ENCODE measurements at regions not wholly inside any gene's neighbourhood (a gene's known extent, or its start where the extent isn't known, plus 50 kb on each side); places are given as distances from the start of the nearest gene placed in this dataset.
"Not testable (repeated sequence)": the region's sequence is repeated elsewhere in the genome, so short reads cannot be mapped to it uniquely, and the experiment has no call there.

DNA sequence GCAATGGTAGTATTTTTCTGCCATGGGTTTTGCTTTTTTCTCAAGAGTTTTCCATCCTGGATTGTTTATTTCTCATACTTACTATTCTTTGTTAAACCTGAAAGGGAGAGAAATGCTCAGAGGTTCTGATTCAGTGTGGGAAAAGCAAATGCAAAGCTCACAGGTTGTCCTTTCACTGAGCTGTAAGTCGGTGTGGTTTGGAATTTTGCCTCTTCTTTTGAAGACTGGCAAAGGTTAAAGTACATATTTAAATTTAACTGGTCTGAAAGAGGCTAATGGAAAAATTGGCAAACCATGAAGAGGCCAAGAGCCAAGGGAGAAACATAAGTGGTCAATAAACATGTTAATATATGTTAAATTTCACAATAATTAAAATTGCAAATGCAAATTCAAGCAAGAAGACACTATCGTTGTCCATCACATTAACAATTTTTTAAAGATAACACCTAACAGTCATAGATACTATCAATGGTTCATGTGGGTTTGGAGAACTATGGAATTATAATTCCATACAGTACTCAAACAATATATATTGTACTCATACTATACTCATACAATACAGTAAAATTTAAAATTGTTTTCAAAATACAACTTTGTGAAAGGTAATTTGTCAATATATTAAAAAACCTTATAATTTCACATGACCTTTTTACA is 246.8 kb upstream of the STT3B start:
- no peak for DNase-seq (ENCODE audit: low read depth in 2 of 2)

DNA sequence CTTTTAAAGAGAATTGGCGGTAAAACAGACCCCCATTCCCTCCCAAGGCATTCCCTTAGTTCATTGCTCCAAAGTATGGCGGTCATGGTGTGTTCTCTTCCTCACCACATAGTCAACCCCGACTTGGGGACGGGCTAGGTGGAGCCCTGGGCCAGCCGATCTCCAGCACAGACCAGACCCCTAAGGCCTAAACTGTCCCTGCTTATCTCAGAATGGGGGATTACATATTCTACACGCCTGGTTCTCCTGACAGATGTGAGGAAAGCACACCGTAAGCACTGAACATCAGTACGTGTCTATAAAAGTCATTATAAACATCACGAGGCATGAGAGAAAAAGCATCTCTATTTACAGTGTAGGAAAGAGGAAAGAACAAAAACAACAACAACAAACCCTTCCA is 244.5 kb upstream of the STT3B start:
- DNase-seq (ENCODE audit: low read depth in 2 of 2) = no peak

DNA sequence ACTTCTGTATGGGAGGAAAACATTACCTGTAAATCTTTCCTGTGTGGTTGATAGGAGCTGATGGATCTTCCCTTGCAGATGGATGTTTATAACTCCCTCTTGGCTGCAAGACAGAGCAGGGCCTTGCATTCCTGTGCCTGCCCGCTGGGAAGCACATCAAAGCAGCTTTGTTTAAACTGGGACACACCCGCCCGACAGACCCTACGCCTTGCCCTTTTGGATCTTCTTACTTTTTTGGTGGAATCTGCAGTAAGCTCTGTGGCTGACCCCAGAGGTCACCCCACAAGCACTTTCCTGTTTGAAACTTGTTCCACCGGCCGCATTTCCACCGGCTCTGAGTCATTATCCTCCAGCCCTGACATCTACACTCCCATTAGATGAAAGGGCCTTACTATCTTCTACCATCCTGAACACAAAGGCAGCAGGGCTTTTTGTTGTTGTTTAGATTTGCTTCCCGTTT is 244.1 kb upstream of the STT3B start:
- DNase-seq (ENCODE audit: low read depth in 2 of 2) = peak in 1 of 2 experiments; percentile 18

DNA sequence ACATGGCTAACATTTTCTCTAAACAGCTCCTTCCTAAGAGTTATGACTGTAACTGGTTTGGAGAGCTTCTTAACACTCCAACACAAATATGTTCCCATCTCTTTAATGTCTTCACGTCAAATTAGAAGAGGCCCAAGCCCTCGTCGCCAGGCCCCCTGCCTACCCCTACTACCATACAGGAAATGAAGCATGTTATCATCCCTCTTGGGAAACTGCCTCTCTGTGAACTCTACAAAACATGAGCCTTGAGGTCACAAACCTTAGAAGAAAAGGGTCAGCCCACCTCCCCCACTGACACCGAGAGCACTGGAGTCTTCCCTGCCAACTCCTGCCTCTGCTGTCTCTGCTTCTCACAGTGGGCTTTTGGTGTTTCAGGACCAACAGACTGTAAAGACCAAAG is 243.1 kb upstream of the STT3B start:
- no peak for DNase-seq (ENCODE audit: low read depth in 2 of 2)

DNA sequence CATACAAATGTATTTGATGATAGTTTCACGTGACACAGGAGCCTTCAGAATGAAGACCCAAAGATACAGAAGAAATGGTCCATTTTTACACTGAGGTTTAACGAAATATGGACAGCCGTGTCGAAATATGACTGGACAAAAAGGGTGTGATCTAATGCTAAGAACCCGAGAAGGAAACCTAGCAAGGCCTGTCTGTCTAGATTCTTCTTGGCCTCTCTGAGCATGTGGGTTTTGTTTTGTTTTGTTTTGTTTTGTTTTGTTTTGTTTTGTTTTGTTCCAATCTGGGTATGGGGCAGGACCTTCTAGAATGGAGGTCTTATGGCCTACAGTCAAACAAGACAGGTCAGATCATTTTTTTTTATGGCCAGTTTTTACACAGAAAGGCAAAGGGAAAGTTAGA is 242.7 kb upstream of the STT3B start:
- DNase-seq (ENCODE audit: low read depth in 2 of 2) = no peak

DNA sequence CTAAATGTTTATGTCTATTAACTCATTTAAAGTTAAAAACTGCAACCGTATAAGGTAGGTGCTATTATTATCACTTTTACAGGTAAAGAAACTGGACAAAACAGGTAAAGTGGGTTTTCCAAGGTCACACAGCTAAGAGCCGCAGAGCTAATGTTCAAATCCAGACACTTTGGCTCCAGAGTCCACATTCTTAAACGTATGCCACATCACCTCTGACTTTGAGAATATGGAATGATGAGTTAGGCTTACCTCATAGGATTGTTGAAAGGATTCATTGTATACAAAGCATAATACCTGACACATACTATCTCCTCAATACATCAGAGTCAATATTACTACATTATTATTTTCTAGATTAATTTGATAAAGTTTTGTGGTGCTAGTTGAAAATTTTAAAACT is 240.9 kb upstream of the STT3B start:
- no peak for DNase-seq (ENCODE audit: low read depth in 2 of 2)

DNA sequence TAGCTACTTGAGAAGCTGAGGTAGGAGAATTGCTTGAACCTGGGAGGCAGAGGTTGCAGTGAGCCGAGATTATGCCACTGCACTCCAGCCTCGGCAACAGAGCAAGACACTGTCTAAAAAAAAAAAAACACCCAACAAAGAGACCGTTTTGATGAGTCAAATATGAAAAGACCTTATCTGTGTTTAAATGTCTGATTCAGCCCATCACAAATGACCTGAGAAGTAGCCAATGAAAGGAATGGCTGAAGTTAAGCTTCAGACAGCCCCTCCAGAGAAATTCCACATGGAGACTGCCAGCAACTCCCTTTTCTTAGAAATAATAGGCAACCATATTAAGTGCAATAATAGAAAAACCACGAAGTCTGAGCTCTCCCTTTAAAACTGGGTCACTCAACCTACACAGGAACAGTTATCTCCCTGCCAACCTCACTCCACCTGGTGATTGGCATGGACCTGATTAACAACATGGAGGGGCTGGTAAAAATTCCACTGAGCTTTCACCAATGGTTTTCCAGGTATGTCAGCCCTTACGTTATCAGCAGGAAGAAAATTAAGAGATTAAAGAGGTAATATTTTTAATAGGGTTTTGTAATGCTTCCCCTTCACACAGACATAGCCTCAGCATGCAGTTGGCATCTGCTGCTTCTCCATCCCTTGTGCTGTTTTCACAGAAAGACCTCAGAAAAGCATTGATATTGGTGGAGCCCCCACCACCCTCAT is 238.1 kb upstream of the STT3B start:
- no peak for DNase-seq (ENCODE audit: low read depth in 2 of 2)

DNA sequence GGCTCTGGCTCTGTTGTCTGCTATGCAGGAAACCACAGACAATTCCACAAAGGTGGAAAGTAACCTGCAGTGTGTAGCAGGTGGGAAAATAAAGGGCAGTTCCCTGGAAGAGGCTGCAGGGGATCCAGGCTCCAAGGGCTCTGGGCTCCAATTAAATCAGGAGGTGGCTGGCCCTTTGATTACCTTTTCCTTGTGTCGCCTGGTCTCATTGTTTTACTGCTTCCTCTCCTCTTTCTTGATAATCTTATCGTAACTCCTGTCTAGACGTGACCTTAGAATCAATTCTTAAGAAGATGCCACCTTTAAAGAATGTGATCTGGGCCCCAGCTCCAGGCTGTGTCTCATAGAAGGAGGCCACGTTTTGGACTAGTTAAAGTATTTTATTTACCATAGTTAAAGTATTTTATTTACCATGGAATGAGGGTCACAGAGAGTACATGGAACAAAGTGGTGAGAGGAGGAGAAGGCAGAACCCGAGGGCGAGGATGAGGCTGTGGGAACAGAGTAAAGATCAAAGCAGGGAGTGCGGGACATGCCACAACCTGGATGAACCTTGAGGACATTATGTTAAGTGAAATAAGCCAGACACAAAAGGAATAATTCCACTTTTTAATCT is 237.5 kb upstream of the STT3B start:
- DNase-seq (ENCODE audit: low read depth in 2 of 2) = no peak

DNA sequence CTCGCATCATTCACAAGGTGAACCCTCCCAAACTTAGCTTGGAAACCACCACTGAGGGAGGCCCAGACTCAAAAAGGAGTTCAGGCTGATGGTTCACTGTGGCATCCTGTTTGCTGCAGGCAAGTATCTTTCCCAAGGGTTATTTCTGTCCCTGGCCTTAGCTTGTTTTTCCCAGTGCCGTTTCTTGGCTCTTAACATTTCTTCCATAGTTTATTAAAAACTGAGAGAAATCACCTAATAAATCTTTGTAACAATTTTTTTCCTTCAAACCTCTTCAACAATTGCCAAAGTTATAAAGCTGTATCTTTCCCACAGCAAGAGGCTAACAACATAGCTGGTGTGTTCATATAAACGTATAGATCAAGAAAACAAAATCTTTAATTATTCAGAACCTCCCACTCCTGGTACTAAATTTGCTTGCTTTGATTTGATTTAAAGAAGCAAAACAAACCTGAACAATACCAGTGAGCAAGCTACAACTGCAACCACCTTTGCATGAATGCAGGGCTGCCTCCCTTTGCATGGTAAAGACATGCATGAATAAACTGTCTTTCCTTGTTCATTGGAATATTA is 234.9 kb upstream of the STT3B start:
- no peak for DNase-seq (ENCODE audit: low read depth in 2 of 2)

DNA sequence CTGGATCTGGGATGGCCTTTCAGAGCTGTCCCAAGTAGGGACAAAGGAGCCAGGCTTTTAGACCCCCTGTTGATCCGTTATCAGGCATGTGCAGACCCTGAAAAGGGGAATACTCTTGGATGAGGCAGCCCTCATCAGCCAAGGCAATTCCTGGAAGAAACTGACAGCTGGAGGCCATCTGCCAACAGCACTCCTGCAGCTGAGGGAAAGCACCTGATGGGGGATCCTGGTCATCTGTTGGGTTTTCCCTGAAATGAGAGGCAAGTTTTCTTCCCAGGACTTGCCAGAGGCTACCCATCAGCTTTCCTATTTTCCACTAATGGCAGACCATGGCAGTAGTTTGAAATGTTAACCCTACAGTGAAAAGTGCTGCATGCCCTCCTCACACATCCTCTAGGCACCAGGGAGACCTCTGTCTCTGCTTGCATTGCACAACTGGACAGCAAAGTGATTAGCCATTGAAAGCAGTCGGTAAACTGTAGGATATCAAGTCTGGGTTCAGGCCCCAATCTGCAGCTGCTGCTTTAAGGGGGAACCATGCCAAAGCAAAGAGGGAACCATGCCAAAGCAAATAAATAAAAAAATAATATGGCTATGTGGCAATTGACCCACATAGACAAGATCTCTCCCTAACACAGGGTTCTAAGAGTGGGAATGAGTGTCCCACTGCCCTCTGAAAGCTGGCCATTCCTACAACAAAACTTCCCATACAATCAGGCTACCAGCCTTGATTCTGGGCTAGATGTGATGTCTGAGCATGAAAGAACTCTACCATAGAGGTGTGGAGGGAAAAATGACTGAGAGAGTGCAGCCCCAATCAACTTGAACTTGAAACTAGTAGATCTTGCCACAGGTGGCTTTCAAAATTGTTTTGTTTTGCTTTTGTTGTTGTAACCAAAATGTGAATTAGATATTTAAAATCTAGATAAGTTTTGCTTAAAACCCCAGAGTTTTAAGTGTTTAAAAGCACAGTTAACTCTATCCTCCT is 232.0 kb upstream of the STT3B start:
- no peak for DNase-seq (ENCODE audit: low read depth in 2 of 2)

DNA sequence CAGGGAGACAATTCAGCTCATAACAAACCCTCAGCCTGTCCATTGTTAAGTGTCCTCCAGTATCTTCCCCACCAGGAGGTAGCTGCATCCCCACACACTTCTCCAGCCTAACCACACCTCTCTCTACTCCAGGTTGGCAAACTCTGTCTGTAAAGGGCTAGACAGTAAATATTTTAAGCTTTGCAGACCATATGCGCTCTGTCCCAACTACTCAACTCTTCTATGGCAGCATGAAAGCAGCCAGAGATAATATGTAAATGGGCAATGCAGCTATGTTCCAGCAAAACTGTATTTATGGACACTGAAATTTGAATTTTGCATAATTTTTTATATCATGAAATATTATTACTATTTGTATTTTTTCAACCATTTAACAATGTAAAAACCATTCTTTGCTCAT is 230.4 kb upstream of the STT3B start:
- DNase-seq (ENCODE audit: low read depth in 2 of 2) = no peak

DNA sequence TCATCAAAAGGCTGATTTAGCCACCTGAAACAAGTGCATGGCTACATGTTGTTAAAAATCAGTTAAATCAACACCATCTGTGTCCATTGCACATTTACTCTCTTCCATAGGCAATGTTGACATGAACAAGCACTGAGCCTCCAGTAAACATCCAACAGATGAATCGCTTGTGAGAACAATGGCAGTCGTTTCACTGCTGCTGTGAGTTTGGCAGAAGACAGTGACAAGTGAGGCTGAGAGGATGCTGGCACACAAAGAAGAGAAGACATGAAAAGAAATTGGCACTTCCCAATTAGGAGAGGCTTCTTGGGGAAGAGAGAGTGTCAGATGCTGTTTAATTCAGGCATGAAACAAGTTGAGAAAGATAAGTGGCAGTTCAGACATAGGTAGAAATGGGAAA is 227.4 kb upstream of the STT3B start:
- DNase-seq (ENCODE audit: low read depth in 2 of 2) = no peak

DNA sequence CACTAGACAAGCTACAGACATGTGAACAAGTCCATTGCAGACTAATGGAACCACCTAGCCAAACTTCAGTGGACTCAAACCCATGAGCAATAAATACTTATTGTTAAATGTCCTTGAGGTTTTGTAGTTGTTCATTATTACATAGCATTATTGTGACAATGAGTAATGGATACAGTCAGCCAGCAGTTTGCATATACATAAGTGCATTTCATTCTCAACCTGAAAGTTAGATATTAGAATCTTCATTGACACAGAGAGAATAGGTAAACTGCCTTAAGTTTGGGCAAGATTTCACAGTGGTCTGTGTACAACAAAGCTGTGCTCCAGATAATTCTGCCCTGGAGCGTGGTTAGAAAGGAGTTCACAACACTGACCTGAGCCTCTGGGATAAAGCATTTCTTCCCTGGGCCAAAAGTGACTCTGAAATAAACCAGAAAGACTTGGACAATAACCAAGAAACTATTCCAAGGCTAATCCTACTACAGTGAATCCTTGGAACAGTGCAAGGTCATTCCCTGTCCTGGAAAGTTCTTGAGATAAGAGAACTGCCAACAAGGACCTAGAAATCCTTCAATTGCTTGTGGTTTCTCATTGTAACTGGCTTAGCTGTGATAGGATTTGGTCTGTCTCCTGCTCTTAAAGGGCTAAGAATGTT is 225.5 kb upstream of the STT3B start:
- no peak for DNase-seq (ENCODE audit: low read depth in 2 of 2)

DNA sequence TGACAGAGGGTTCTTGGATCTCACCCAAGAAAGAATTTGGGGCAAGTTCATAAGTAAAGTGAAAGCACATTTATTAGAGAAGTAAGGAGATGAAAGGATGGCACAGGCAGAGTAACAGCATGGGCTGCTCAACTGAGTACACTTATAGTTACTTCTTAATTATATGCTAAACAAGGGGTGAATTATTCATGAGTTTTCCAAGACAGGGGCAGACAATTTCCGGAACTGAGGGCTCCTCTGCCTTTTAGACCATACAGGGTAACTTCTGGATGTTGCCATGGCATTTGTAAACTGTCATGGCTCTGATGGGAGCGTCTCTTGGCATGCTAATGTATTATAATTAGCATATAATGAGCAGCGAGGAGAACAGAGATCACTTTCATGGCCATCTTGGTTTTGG is 221.2 kb upstream of the STT3B start:
- DNase-seq (ENCODE audit: low read depth in 2 of 2) = no peak

DNA sequence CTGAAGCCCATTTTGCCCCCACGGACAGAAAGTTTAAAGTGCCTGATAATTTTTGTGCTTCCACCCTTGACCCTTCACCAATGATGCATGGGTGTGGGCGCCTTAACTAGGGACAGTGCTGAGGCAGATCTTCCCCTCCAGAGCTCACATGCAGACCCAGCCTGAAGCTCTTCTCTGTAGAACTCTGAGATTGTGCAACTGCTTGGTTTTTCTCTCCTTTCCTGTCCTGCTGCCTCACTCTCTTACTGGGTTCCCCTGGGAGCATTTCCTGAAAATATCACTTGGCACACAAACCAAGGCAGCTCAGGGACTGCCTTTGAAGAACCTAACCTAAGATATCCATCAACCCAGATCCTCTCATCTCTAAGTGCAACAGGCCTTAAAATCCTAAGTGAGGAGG is 220.3 kb upstream of the STT3B start:
- DNase-seq (ENCODE audit: low read depth in 2 of 2) = no peak

DNA sequence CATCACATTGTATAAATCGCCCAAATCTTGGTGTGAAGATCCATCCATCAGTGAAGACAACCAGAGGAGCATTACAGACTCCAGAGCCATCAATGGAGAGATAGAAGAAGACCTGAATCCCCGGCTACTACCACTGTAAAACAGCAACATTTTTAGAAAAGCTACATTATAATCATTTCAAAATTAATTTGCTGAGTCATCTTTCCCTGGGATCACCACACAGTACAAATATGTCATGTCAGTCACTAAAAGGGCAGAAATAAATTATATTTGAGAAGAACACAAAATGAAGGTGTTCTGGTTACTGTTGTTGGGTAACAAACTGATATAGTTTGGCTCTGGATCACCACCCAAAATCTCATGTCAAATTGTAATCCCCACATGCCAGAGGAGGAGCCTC is 218.5 kb upstream of the STT3B start:
- no peak for DNase-seq (ENCODE audit: low read depth in 2 of 2)

DNA sequence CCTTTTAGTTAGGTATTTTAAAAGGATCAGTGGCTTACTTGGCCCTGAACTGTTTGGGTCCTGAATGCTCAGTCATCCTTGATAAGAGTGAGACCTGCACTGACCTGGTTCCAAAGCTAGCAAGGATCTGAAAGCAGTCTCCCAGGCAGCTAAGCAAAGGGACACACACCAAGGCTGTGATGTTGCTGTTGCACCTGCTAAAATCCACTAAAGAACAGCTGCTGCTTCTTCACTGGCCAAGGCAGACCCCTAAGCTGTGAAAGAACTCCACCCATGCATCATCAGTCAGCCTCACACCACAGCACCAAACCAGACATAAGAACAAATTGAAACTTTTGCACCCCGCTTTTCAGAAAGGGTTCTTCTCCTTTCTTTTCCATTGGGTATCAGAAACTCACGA is 213.4 kb upstream of the STT3B start:
- no peak for DNase-seq (ENCODE audit: low read depth in 2 of 2)

DNA sequence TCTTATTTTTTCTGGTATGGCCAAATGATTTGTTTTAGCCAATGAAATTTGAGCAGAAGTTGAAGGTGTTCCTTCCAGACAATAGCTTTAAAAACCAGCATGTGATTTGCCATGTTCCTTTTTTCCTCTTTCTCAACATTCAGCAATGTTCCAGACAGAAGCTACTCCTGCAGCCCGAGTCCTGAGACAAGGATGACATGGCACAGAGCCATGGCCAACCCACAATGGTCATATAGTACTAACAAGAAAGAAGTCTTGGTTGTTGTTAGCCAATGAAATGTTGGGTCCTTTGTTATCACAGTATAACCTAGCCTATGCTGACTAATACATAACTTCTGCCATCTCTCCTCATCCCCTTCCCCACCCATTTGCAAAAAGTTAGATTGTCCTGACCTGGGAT is 211.1 kb upstream of the STT3B start:
- no peak for DNase-seq (ENCODE audit: low read depth in 2 of 2)

DNA sequence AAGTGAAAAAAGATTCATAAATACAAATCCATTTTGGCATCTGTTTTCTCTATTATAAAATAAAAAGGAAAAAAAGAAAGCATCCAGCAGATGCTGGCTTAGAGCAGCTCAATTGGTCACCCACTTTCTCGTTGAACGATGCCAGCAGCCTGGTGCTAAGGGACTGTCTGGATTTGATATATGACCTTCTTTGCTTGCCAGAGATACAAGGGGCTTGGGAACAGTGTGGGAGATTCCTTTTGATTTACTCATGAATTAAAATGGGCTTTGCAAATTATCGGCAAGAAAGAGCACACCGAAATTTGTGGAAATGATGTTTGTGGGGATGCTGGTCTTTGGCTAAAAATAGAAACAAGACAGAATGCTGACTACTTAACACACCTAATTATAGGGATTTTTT is 210.3 kb upstream of the STT3B start:
- no peak for DNase-seq (ENCODE audit: low read depth in 2 of 2)

DNA sequence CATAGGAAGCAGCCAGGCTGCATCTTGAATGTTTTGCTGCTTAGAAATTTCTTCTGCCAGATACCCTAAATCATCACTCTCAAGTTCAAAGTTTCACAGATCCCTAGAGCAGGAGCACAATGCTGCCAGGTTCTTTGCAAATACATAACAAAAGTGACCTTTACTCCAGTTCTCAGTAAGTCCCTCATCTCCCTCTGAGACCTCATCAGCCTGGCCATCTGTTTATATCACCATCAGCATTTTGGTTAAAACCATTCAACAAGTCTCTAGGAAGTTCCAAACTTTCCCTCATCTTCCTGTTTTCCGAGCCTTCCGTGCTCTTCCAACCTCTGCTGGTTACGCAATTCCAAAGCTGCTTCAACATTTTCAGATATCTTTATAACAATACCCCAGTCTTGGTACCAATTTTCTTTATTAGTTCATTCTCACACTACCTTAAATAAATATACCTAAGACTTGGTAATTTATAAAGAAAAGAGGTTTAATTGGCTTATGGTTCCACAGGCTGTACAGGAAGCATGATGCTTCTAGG is 204.8 kb upstream of the STT3B start:
- not testable (repeated sequence) for DNase-seq (ENCODE audit: low read depth in 2 of 2)

DNA sequence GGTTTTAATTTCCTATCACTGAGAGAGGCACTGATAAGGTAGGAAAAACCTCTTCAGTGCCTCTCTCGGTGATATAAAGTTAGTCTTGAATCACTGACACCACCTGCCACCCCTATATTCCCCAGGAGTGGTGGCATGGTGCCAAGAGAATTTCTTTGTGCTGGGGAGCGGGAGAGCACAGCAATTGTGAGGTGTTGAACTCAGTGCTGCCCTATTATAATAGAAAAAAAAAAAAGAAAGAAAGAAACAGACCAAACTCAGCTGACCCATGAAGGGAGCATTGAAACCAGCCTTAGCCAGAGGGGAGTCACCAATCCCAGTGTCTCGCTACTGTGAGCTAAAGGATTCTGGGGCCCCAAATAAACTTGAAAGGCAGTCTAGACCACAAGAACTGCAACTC is 201.4 kb upstream of the STT3B start:
- DNase-seq (ENCODE audit: low read depth in 2 of 2) = no peak
